ENCODE measurements at regions not wholly inside any gene's neighbourhood (a gene's known extent, or its start where the extent isn't known, plus 50 kb on each side); places are given as distances from the start of the nearest gene placed in this dataset.

DNA sequence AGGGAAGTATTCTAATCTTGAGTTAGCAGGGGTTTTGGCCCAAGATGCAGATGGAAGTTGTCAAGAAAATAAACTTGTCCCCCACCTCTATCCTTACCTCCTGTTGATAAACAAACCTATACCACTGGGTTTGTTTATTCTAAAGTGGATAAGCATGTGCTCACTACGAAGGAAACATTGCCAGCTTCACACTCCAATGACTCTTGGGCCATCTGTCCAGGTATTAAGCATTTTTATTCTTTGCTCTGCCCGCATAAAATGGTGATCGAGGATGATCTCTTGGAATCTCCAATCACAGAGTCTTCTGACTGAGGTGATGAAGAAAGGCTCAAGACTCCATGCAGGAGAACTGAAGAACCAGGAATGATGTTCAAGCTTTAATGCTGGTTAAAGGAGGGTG, 1908.4 kb upstream of the PIK3C3 start:
- TF ChIP-seq EED (IDR thresholded peaks at IDR 0.05; ENCODE audit: low read depth) (no peak), CREB1 (IDR thresholded peaks at IDR 0.05; ENCODE audit: low read depth) (no peak), CTCF (IDR thresholded peaks at IDR 0.05 in 2 of 3, conservative IDR thresholded peaks at IDR 0.05 in 1 of 3; ENCODE audit: control insufficient read depth in 2 of 3, extremely low read depth in 1 of 3, insufficient read depth in 1 of 3, low read depth in 3 of 3, low read length in 3 of 3) (no peak), BHLHE40 (IDR thresholded peaks at IDR 0.05; ENCODE audit: borderline replicate concordance in 1 of 2, low read depth in 2 of 2, low read length in 1 of 2) (no peak), POLR2A (IDR thresholded peaks at IDR 0.05; ENCODE audit: low read depth, low read length) (no peak)

Measured in GM12878 (cell line).